AG09309 (cell line): ENCODE measurements at regions not wholly inside any gene's neighbourhood (a gene's known extent, or its start where the extent isn't known, plus 50 kb on each side); places are given as distances from the start of the nearest gene placed in this dataset.

Experiments used
- DNase-seq: peaks from one replicate; pipeline ENCODE4 v3.0.0-alpha.2; 2010; ENCODE audit warnings: low read depth
- H3K4me3 ChIP-seq: 2 replicates; pipeline ENCODE4 v1.5.1; 2011; ENCODE audit warnings: mild to moderate bottlenecking, low read depth, low read length, moderate library complexity; ENCODE audit not compliant: control insufficient read depth
- TF ChIP-seq, protein P1 (sequence below): IDR thresholded peaks from 2 replicates; pipeline ENCODE4 v1.5.1; 2011; ENCODE audit warnings: mild to moderate bottlenecking, low read depth, low read length, inconsistent platforms; ENCODE audit not compliant: insufficient read depth, control insufficient read depth; ENCODE audit errors: missing control alignments

DNA sequence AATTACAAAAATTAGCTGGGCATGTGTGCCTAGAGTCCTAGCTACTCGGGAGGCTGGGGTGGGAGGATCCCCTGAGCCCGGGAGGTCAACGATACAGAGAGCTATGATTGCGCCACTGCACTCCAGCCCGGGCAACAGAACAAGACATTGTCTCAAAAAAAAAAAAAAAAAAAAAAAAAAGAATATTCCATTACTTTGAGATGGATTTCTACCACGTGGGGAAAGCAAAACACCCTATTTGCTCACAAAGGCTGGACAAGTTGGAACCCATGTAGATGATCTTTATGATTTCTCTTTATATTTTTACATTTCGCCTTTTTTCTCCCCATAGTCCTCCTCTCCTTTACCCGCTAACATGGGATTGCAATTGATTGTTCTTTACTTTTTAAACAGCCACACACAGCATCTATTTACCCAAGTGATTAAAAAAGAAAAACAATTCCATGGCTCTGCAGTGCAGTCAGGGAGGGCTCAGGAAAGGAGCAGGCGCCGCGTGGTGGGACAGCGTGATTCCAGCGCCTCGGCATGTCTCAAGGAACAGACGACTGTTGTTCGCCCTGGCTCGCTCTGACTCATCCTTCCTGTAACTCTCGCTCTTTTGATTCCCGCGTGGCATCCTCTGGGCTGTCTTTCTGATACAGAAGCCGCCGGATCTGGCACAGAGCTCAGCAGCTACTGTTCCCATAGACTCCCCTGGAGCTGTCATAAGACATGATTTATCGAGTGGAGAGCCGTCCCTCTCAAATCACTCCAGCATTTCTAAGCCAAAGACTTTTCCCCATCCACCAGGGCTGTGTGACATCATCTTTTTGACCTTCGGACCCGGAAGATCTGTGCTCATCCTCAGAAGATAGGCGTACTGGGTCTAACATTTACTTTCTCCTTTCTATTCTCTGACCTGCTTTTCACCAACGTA is 230.4 kb upstream of the AGAP1 start:
- no peak for DNase-seq
- TF ChIP-seq, protein P1, sequence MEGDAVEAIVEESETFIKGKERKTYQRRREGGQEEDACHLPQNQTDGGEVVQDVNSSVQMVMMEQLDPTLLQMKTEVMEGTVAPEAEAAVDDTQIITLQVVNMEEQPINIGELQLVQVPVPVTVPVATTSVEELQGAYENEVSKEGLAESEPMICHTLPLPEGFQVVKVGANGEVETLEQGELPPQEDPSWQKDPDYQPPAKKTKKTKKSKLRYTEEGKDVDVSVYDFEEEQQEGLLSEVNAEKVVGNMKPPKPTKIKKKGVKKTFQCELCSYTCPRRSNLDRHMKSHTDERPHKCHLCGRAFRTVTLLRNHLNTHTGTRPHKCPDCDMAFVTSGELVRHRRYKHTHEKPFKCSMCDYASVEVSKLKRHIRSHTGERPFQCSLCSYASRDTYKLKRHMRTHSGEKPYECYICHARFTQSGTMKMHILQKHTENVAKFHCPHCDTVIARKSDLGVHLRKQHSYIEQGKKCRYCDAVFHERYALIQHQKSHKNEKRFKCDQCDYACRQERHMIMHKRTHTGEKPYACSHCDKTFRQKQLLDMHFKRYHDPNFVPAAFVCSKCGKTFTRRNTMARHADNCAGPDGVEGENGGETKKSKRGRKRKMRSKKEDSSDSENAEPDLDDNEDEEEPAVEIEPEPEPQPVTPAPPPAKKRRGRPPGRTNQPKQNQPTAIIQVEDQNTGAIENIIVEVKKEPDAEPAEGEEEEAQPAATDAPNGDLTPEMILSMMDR: no peak
- no peak overlapping the region for H3K4me3 ChIP-seq

GRCh38 chr2:235264121-235264493 is 229.7 kb upstream of the AGAP1 start:
- no peak overlapping the region for H3K4me3 ChIP-seq
- TF ChIP-seq, protein P1: no peak
- no peak for DNase-seq

DNA sequence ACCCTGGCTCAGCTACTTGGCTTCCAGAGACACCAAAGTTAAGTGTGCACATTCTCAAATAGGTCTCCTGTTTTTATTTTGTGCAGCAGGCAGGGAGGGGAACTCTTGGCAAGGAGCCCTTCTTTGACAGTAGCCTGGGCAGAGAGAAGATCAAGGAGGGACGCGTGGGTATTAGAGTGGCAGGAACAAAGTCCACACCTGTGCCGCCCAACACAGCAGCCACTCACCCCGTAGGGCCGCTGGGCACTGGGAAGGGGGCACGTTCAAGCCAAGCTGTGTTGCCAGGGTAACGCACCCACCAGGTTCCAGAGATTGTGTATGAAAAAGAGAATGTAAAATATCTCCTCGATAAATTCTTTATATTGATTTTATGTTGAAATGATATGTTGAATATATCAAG is 229.3 kb upstream of the AGAP1 start:
- TF ChIP-seq, protein P1: no peak
- no peak for DNase-seq
- no peak overlapping the region for H3K4me3 ChIP-seq

DNA sequence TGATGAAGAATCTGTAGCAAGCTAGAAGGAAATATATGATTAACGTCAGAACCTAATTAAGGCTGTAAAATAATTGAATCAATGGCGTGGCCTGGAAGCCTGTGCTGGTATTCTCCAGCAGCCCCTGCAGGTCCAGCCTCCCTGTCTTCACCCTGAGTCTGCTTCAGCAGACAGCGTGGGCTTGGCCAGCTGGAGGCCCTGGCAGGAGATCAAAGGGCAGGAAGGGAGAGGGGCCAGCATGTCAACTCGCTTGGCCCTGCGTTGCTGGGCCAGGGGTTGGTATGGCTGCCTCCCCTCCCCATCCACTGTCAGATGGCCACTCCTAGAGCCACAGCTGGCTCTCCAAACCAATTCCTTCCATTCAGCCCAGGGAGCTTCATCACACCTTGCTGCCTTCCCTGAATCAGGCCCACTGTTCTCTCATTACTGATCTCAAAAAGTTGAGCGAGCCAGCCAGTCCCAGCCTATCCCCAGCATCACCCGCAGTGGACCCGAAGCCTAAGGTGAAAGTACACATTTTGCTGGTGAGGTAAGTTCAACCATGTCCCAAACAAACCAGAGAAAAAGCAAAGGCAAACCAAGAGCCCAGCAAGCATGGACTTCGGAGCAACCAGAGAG is 228.4 kb upstream of the AGAP1 start:
- no peak for DNase-seq
- TF ChIP-seq, protein P1: no peak
- H3K4me3 ChIP-seq: no peak overlapping the region

DNA sequence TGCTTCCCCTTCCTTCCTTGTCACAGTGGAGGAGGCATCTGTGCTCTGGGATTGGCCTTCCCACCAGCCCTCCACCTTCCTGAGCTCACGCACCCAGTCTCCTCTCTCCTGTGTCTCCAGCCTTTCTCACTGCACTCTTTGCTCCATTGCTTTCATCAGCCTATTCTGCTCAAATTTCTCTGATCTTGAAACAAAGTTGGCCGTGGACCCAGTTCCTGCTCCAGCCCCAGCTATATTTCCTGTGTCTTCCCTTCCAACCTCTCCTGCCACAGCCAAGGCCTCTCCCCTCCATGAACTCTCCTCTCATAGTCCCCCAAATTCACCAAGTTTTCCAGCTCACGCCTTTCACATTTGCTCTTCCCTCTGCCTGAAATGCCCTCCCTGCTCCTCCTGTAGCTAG is 226.6 kb upstream of the AGAP1 start:
- DNase-seq: no peak
- TF ChIP-seq, protein P1: no peak
- H3K4me3 ChIP-seq: no peak overlapping the region

DNA sequence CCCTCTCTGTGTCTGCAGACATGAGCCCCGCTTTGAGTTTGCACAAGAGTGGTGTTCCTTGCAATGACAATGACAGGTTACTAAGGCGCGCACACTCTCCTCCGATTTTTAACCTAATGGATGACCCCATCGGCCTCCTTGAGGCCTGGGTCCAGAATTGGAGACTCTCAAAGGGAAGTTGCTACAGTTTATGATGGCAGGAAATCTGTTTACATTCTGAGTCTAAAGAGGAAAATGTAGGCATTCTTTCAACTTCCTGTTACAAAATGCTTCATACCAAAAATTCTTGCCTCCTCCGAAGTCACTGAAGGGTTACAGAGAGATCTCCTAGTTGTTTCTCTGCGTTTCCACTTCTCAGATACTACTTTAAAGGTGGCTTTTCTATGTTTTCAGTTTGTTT is 225.3 kb upstream of the AGAP1 start:
- TF ChIP-seq, protein P1: no peak
- no peak for DNase-seq
- no peak overlapping the region for H3K4me3 ChIP-seq
